ENCODE measurements at regions not wholly inside any gene's neighbourhood (a gene's known extent, or its start where the extent isn't known, plus 50 kb on each side); places are given as distances from the start of the nearest gene placed in this dataset.

DNA sequence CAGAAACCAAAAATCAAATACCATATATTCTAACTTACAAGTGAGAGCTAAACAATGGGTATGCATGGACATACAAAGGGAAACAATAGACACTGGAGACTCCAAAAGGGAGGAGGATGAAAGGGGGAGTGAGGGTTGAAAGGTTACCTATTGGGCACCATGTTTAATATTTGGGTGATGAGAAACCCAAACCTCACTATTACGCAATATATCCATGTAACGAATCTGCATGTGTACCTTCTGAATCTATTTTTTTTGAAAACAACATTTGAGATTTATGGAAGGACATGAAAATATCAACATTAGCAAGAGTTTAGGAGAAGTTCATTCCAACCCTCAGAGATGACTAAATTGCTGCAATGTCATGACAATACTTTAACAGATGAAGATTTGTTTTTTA is 586.1 kb downstream of the GBA3 start:
- CTCF ChIA-PET: no interaction called here
- H3K4me3 ChIP-seq (ENCODE audit: control insufficient read depth in 1 of 7, extremely low read depth in 1 of 7, insufficient read depth in 4 of 7, low read depth in 2 of 7, low read length in 6 of 7): no peak overlapping the region
- POLR2A ChIA-PET: no interaction called here
- H3K36me3 ChIP-seq (ENCODE audit: control insufficient read depth in 4 of 4, insufficient read depth in 4 of 4, low read length in 3 of 4): no peaks in the 10 kb centered on the region
- no CpG with 5 or more reads among the region's 2 CpGs for WGBS (ENCODE audit: insufficient coverage)
- no peak overlapping the region for H3K27ac ChIP-seq (ENCODE audit: insufficient read depth in 1 of 2, low read depth in 1 of 2, low read length in 2 of 2, poor library complexity in 1 of 2, severe bottlenecking in 2 of 2)
- no peaks in the 10 kb centered on the region for H3K27me3 ChIP-seq (replicated peaks in 2 of 5; ENCODE audit: control insufficient read depth in 4 of 5, insufficient read depth in 5 of 5, low read length in 4 of 5)
- DNase-seq: no peak
- H3K9me3 ChIP-seq (ENCODE audit: control extremely low read depth in 1 of 5, control insufficient read depth in 4 of 5, insufficient read depth in 2 of 5, low read depth in 1 of 5, low read length in 4 of 5): no peaks in the 10 kb centered on the region
- H3K4me1 ChIP-seq (ENCODE audit: control extremely low read depth in 1 of 4, control insufficient read depth in 4 of 4, insufficient read depth in 4 of 4, low read length in 3 of 4): no peaks in the 10 kb centered on the region

DNA sequence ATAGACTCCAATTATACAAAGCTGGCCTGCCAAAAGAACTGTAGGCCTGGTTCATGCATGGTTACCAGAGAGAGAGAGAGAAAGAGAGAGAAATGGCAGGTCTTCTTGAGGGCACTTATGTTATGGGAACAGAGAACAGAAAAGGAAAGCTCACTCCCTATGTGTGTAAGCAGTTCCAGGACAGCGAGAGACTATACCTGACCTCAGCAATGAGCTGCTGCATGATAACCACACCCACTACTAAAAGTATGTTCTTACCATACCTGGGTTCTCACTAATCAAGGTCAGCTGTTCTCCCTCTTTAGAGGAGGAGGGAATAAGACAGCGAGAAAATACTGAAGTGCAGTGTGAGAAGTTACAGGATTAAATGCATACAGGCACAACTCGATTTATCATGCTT is 583.3 kb downstream of the GBA3 start:
- no peaks in the 10 kb centered on the region for H3K4me1 ChIP-seq (ENCODE audit: control extremely low read depth in 1 of 4, control insufficient read depth in 4 of 4, insufficient read depth in 4 of 4, low read length in 3 of 4)
- POLR2A ChIA-PET: no interaction called here
- no peaks in the 10 kb centered on the region for H3K27me3 ChIP-seq (replicated peaks in 2 of 5; ENCODE audit: control insufficient read depth in 4 of 5, insufficient read depth in 5 of 5, low read length in 4 of 5)
- CTCF ChIA-PET: no interaction called here
- H3K9me3 ChIP-seq (ENCODE audit: control extremely low read depth in 1 of 5, control insufficient read depth in 4 of 5, insufficient read depth in 2 of 5, low read depth in 1 of 5, low read length in 4 of 5): no peaks in the 10 kb centered on the region
- DNase-seq: no peak
- no peak overlapping the region for H3K4me3 ChIP-seq (ENCODE audit: control insufficient read depth in 1 of 7, extremely low read depth in 1 of 7, insufficient read depth in 4 of 7, low read depth in 2 of 7, low read length in 6 of 7)
- H3K36me3 ChIP-seq (ENCODE audit: control insufficient read depth in 4 of 4, insufficient read depth in 4 of 4, low read length in 3 of 4): no peaks in the 10 kb centered on the region
- no CpG with 5 or more reads among the region's 3 CpGs for WGBS (ENCODE audit: insufficient coverage)
- H3K27ac ChIP-seq (ENCODE audit: insufficient read depth in 1 of 2, low read depth in 1 of 2, low read length in 2 of 2, poor library complexity in 1 of 2, severe bottlenecking in 2 of 2): no peak overlapping the region

DNA sequence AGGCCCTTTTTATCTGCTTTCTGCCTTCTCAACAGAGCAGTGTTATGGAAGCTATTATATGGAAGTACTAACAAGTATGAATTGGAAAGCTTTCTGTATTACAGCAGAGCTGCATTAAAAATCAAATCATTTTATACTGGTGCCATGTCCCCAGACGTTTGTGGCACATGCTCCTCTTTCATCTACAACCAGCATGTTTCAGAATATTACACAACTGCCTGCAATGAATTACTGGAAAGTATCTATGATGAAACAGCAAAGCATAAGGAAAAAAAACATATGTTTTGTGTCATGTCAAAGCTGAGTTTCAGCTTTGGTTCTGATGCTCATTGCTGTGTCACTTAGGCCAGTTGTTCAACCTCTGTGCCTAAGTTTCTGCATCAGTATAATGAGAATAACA is 576.8 kb downstream of the GBA3 start:
- no CpG with 5 or more reads among the region's 1 CpG for WGBS (ENCODE audit: insufficient coverage)
- DNase-seq: no peak

GRCh38 chr4:23268072-23268771 is 575.5 kb downstream of the GBA3 start:
- no peaks in the 10 kb centered on the region for H3K36me3 ChIP-seq (ENCODE audit: control insufficient read depth in 4 of 4, insufficient read depth in 4 of 4, low read length in 3 of 4)
- 92% methylated on average over 1 of the region's 3 CpGs for whole genome bisulfite sequencing (ENCODE audit: insufficient coverage)

More for the DNA sequence above, 576.8 kb downstream of the GBA3 start:
- Histone ChIP-seq H3K4me1 (ENCODE audit: control extremely low read depth in 1 of 4, control insufficient read depth in 4 of 4, insufficient read depth in 4 of 4, low read length in 3 of 4) (no peaks in the 10 kb centered on the region), H3K27me3 (replicated peaks in 2 of 5; ENCODE audit: control insufficient read depth in 4 of 5, insufficient read depth in 5 of 5, low read length in 4 of 5) (no peaks in the 10 kb centered on the region), H3K36me3 (ENCODE audit: control insufficient read depth in 4 of 4, insufficient read depth in 4 of 4, low read length in 3 of 4) (no peaks in the 10 kb centered on the region), H3K4me3 (ENCODE audit: control insufficient read depth in 1 of 7, extremely low read depth in 1 of 7, insufficient read depth in 4 of 7, low read depth in 2 of 7, low read length in 6 of 7) (no peak overlapping the region), H3K9me3 (ENCODE audit: control extremely low read depth in 1 of 5, control insufficient read depth in 4 of 5, insufficient read depth in 2 of 5, low read depth in 1 of 5, low read length in 4 of 5) (no peaks in the 10 kb centered on the region), H3K27ac (ENCODE audit: insufficient read depth in 1 of 2, low read depth in 1 of 2, low read length in 2 of 2, poor library complexity in 1 of 2, severe bottlenecking in 2 of 2) (no peak overlapping the region)
- CTCF ChIA-PET: no interaction called here
- POLR2A ChIA-PET: no interaction called here

DNA sequence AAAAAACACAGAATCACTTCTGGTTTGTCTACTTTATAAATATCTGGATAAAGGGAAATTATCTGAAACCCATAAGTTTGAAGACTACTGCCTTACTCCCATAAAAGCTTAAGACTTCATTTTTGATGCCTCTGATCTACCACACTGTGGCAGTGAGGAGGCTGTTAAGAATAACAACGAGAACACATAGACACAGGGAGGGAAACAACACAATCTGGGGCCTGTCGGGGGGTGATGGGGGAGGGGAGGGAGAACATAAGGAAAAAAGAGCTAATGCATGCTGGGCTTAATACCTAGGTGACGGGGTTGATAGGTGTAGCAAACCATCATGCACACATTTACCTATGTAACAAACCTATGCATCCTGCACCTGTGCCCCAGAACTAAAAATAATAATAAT is 573.7 kb downstream of the GBA3 start:
- Histone ChIP-seq H3K4me3 (ENCODE audit: control insufficient read depth in 1 of 7, extremely low read depth in 1 of 7, insufficient read depth in 4 of 7, low read depth in 2 of 7, low read length in 6 of 7) (no peak overlapping the region), H3K36me3 (ENCODE audit: control insufficient read depth in 4 of 4, insufficient read depth in 4 of 4, low read length in 3 of 4) (no peaks in the 10 kb centered on the region), H3K4me1 (ENCODE audit: control extremely low read depth in 1 of 4, control insufficient read depth in 4 of 4, insufficient read depth in 4 of 4, low read length in 3 of 4) (no peaks in the 10 kb centered on the region), H3K27me3 (replicated peaks in 2 of 5; ENCODE audit: control insufficient read depth in 4 of 5, insufficient read depth in 5 of 5, low read length in 4 of 5) (no peaks in the 10 kb centered on the region), H3K27ac (ENCODE audit: insufficient read depth in 1 of 2, low read depth in 1 of 2, low read length in 2 of 2, poor library complexity in 1 of 2, severe bottlenecking in 2 of 2) (no peak overlapping the region), H3K9me3 (ENCODE audit: control extremely low read depth in 1 of 5, control insufficient read depth in 4 of 5, insufficient read depth in 2 of 5, low read depth in 1 of 5, low read length in 4 of 5) (no peaks in the 10 kb centered on the region)
- ChIA-PET CTCF (no interaction called here), POLR2A (no interaction called here)
- DNase-seq: no peak
- WGBS (ENCODE audit: insufficient coverage): 57% methylated on average over 1 of the region's 3 CpGs

More at GRCh38 chr4:23268072-23268771, 575.5 kb downstream of the GBA3 start:
- Histone ChIP-seq H3K27ac (ENCODE audit: insufficient read depth in 1 of 2, low read depth in 1 of 2, low read length in 2 of 2, poor library complexity in 1 of 2, severe bottlenecking in 2 of 2) (no peak overlapping the region), H3K4me3 (ENCODE audit: control insufficient read depth in 1 of 7, extremely low read depth in 1 of 7, insufficient read depth in 4 of 7, low read depth in 2 of 7, low read length in 6 of 7) (no peak overlapping the region), H3K9me3 (ENCODE audit: control extremely low read depth in 1 of 5, control insufficient read depth in 4 of 5, insufficient read depth in 2 of 5, low read depth in 1 of 5, low read length in 4 of 5) (no peaks in the 10 kb centered on the region), H3K4me1 (ENCODE audit: control extremely low read depth in 1 of 4, control insufficient read depth in 4 of 4, insufficient read depth in 4 of 4, low read length in 3 of 4) (no peaks in the 10 kb centered on the region), H3K27me3 (replicated peaks in 2 of 5; ENCODE audit: control insufficient read depth in 4 of 5, insufficient read depth in 5 of 5, low read length in 4 of 5) (no peaks in the 10 kb centered on the region)
- ChIA-PET CTCF (no interaction called here), POLR2A (no interaction called here)
- DNase-seq: no peak

DNA sequence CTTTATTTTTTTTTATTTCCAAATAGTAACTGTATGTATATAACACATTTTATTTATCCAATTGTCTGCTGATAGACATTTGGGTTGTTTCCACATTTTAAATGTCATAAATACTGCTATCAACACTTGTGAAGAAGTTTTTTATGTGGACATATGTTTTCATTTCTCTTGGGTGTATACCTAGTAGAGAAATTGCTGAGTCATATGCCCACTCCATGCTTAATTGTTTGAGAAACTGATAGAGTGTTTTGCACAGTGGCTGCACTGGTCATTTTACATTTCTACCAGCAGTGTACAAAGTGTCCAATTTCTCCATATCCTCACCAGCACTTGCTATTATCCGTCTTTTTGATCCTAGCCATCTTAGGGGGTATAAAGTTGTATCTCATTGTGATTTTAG is 567.8 kb downstream of the GBA3 start:
- WGBS (ENCODE audit: insufficient coverage): no CpG with 5 or more reads among the region's 1 CpG
- Histone ChIP-seq H3K4me3 (ENCODE audit: control insufficient read depth in 1 of 7, extremely low read depth in 1 of 7, insufficient read depth in 4 of 7, low read depth in 2 of 7, low read length in 6 of 7) (no peak overlapping the region), H3K27me3 (replicated peaks in 2 of 5; ENCODE audit: control insufficient read depth in 4 of 5, insufficient read depth in 5 of 5, low read length in 4 of 5) (no peaks in the 10 kb centered on the region), H3K36me3 (ENCODE audit: control insufficient read depth in 4 of 4, insufficient read depth in 4 of 4, low read length in 3 of 4) (no peaks in the 10 kb centered on the region), H3K4me1 (ENCODE audit: control extremely low read depth in 1 of 4, control insufficient read depth in 4 of 4, insufficient read depth in 4 of 4, low read length in 3 of 4) (no peaks in the 10 kb centered on the region), H3K27ac (ENCODE audit: insufficient read depth in 1 of 2, low read depth in 1 of 2, low read length in 2 of 2, poor library complexity in 1 of 2, severe bottlenecking in 2 of 2) (no peak overlapping the region), H3K9me3 (ENCODE audit: control extremely low read depth in 1 of 5, control insufficient read depth in 4 of 5, insufficient read depth in 2 of 5, low read depth in 1 of 5, low read length in 4 of 5) (no peaks in the 10 kb centered on the region)
- DNase-seq: no peak
- ChIA-PET CTCF (no interaction called here), POLR2A (no interaction called here)

GRCh38 chr4:23245203-23245832 is 552.6 kb downstream of the GBA3 start:
- WGBS (ENCODE audit: insufficient coverage): 84% methylated on average over 2 of the region's 3 CpGs
- POLR2A ChIA-PET: no interaction called here

More at GRCh38 chr4:23245203-23245832, 552.6 kb downstream of the GBA3 start:
- H3K36me3 ChIP-seq (ENCODE audit: control insufficient read depth in 4 of 4, insufficient read depth in 4 of 4, low read length in 3 of 4): no peaks in the 10 kb centered on the region
- H3K9me3 ChIP-seq (ENCODE audit: control extremely low read depth in 1 of 5, control insufficient read depth in 4 of 5, insufficient read depth in 2 of 5, low read depth in 1 of 5, low read length in 4 of 5): no peaks in the 10 kb centered on the region
- no peaks in the 10 kb centered on the region for H3K27me3 ChIP-seq (replicated peaks in 2 of 5; ENCODE audit: control insufficient read depth in 4 of 5, insufficient read depth in 5 of 5, low read length in 4 of 5)
- H3K27ac ChIP-seq (ENCODE audit: insufficient read depth in 1 of 2, low read depth in 1 of 2, low read length in 2 of 2, poor library complexity in 1 of 2, severe bottlenecking in 2 of 2): no peak overlapping the region
- CTCF ChIA-PET: no interaction called here
- DNase-seq: no peak
- no peaks in the 10 kb centered on the region for H3K4me1 ChIP-seq (ENCODE audit: control extremely low read depth in 1 of 4, control insufficient read depth in 4 of 4, insufficient read depth in 4 of 4, low read length in 3 of 4)
- no peak overlapping the region for H3K4me3 ChIP-seq (ENCODE audit: control insufficient read depth in 1 of 7, extremely low read depth in 1 of 7, insufficient read depth in 4 of 7, low read depth in 2 of 7, low read length in 6 of 7)
